ENCODE measurements at regions not wholly inside any gene's neighbourhood (a gene's known extent, or its start where the extent isn't known, plus 50 kb on each side); places are given as distances from the start of the nearest gene placed in this dataset.
A peak's percentile ranks its signal among the peaks of the same experiment; 100 is the strongest.

- no peaks in the 10 kb centered on the region for H3K27me3 ChIP-seq (ENCODE audit: low read length)
- no peaks in the 10 kb centered on the region for H4K20me1 ChIP-seq (ENCODE audit: insufficient read depth, low read depth, low read length)
- H3K4me1 ChIP-seq (ENCODE audit: low read length): no peaks in the 10 kb centered on the region
- no peaks in the 10 kb centered on the region for H3K36me3 ChIP-seq (ENCODE audit: insufficient read depth, low read length)
- H3K79me2 ChIP-seq (ENCODE audit: low read length): no peaks in the 10 kb centered on the region
- no peak overlapping the region for H2AFZ ChIP-seq (ENCODE audit: low read length)
- H3K4me2 ChIP-seq (ENCODE audit: low read depth, low read length, poor library complexity, severe bottlenecking): no peak overlapping the region
- no peak overlapping the region for H3K27ac ChIP-seq (ENCODE audit: low read length)
- H3K4me3 ChIP-seq (ENCODE audit: low read length): no peak overlapping the region
- no peak for DNase-seq
- no peak overlapping the region for H3K9ac ChIP-seq (ENCODE audit: low read length)
- H3K9me2 ChIP-seq (replicated peaks; ENCODE audit: insufficient read depth, low read length): no peaks in the 10 kb centered on the region
- H3K9me3 ChIP-seq (ENCODE audit: low read length): no peaks in the 10 kb centered on the region
These were observed 198.6 kb downstream of the VGLL3 start for GRCh38 chr3:86792316-86792715.

- no peak overlapping the region for H3K4me2 ChIP-seq (ENCODE audit: low read depth, low read length, poor library complexity, severe bottlenecking)
- H3K4me1 ChIP-seq (ENCODE audit: low read length): no peaks in the 10 kb centered on the region
- no peaks in the 10 kb centered on the region for H4K20me1 ChIP-seq (ENCODE audit: insufficient read depth, low read depth, low read length)
- no peaks in the 10 kb centered on the region for H3K27me3 ChIP-seq (ENCODE audit: low read length)
- no peak overlapping the region for H3K9ac ChIP-seq (ENCODE audit: low read length)
- DNase-seq: no peak
- H2AFZ ChIP-seq (ENCODE audit: low read length): no peak overlapping the region
- H3K36me3 ChIP-seq (ENCODE audit: insufficient read depth, low read length): no peaks in the 10 kb centered on the region
- H3K9me2 ChIP-seq (replicated peaks; ENCODE audit: insufficient read depth, low read length): no peaks in the 10 kb centered on the region
- H3K4me3 ChIP-seq (ENCODE audit: low read length): no peak overlapping the region
- H3K9me3 ChIP-seq (ENCODE audit: low read length): no peaks in the 10 kb centered on the region
- no peaks in the 10 kb centered on the region for H3K79me2 ChIP-seq (ENCODE audit: low read length)
- no peak overlapping the region for H3K27ac ChIP-seq (ENCODE audit: low read length)
These were observed 199.9 kb downstream of the VGLL3 start for GRCh38 chr3:86790884-86791549.

DNA sequence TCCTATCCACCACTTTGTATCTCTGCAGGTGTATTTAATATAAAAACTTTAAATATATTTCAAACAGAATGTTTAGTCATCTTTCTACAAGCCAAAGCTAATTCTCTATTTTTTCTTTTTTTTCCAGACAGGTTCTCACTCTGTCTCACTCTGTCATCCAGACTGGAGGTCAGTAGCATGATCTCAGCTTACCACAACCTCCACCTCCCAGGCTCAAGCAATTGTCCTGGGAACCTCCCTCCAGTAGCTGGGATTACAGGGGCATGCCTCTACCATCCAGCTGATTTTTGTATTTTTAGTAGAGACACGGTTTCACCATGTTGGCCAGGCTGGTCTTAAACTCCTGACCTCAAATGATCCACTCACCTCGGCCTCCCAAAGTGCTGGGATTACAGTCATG is 202.6 kb downstream of the VGLL3 start:
- H3K79me2 ChIP-seq (ENCODE audit: low read length): no peaks in the 10 kb centered on the region
- no peaks in the 10 kb centered on the region for H4K20me1 ChIP-seq (ENCODE audit: insufficient read depth, low read depth, low read length)
- no peak overlapping the region for H3K4me3 ChIP-seq (ENCODE audit: low read length)
- H3K36me3 ChIP-seq (ENCODE audit: insufficient read depth, low read length): no peaks in the 10 kb centered on the region
- no peaks in the 10 kb centered on the region for H3K4me1 ChIP-seq (ENCODE audit: low read length)
- no peak overlapping the region for H2AFZ ChIP-seq (ENCODE audit: low read length)
- no peak overlapping the region for H3K27ac ChIP-seq (ENCODE audit: low read length)
- H3K4me2 ChIP-seq (ENCODE audit: low read depth, low read length, poor library complexity, severe bottlenecking): no peak overlapping the region
- no peak overlapping the region for H3K9ac ChIP-seq (ENCODE audit: low read length)
- no peak for DNase-seq
- no peaks in the 10 kb centered on the region for H3K9me3 ChIP-seq (ENCODE audit: low read length)
- H3K9me2 ChIP-seq (replicated peaks; ENCODE audit: insufficient read depth, low read length): no peaks in the 10 kb centered on the region
- H3K27me3 ChIP-seq (ENCODE audit: low read length): no peaks in the 10 kb centered on the region

- no peaks in the 10 kb centered on the region for H3K27me3 ChIP-seq (ENCODE audit: low read length)
- no peaks in the 10 kb centered on the region for H3K9me2 ChIP-seq (replicated peaks; ENCODE audit: insufficient read depth, low read length)
- no peaks in the 10 kb centered on the region for H3K9me3 ChIP-seq (ENCODE audit: low read length)
- no peak overlapping the region for H3K4me2 ChIP-seq (ENCODE audit: low read depth, low read length, poor library complexity, severe bottlenecking)
- no peaks in the 10 kb centered on the region for H4K20me1 ChIP-seq (ENCODE audit: insufficient read depth, low read depth, low read length)
- no peaks in the 10 kb centered on the region for H3K4me1 ChIP-seq (ENCODE audit: low read length)
- no peak overlapping the region for H3K27ac ChIP-seq (ENCODE audit: low read length)
- no peaks in the 10 kb centered on the region for H3K36me3 ChIP-seq (ENCODE audit: insufficient read depth, low read length)
- no peak overlapping the region for H3K4me3 ChIP-seq (ENCODE audit: low read length)
- no peaks in the 10 kb centered on the region for H3K79me2 ChIP-seq (ENCODE audit: low read length)
- DNase-seq: no peak
- no peak overlapping the region for H3K9ac ChIP-seq (ENCODE audit: low read length)
- H2AFZ ChIP-seq (ENCODE audit: low read length): no peak overlapping the region
These were observed 203.9 kb downstream of the VGLL3 start for GRCh38 chr3:86787091-86787490.

- H3K27ac ChIP-seq (ENCODE audit: low read length): no peak overlapping the region
- H3K27me3 ChIP-seq (ENCODE audit: low read length): no peaks in the 10 kb centered on the region
- DNase-seq: no peak
These were observed 205.6 kb downstream of the VGLL3 start for GRCh38 chr3:86785386-86785785.

DNA sequence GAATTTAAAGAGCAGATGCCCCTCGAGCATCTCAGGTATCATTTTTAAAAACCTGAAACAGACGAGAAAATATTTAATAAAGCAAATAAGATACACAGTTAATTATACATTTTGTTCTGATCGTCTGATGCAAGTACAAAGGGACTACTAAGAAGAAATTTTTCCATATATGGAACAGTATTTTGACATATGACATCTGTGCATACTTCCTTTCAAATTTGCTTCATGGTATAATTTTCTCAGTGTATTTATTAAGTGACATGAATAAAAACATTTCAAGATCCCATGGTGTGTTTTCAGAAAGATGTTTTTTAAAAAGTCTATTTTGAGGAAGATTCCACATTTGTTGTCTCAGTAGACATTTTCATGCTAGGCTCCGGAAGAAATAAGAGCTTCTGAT is 208.1 kb downstream of the VGLL3 start:
- DNase-seq: no peak
- Histone ChIP-seq H3K9ac (ENCODE audit: low read length) (no peak overlapping the region), H3K9me3 (ENCODE audit: low read length) (no peaks in the 10 kb centered on the region), H2AFZ (ENCODE audit: low read length) (no peak overlapping the region), H3K4me2 (ENCODE audit: low read depth, low read length, poor library complexity, severe bottlenecking) (no peak overlapping the region), H3K79me2 (ENCODE audit: low read length) (no peaks in the 10 kb centered on the region), H3K9me2 (replicated peaks; ENCODE audit: insufficient read depth, low read length) (no peaks in the 10 kb centered on the region), H3K4me1 (ENCODE audit: low read length) (no peaks in the 10 kb centered on the region), H3K27me3 (ENCODE audit: low read length) (no peaks in the 10 kb centered on the region), H3K36me3 (ENCODE audit: insufficient read depth, low read length) (no peaks in the 10 kb centered on the region), H3K4me3 (ENCODE audit: low read length) (no peak overlapping the region), H3K27ac (ENCODE audit: low read length) (no peak overlapping the region), H4K20me1 (ENCODE audit: insufficient read depth, low read depth, low read length) (no peaks in the 10 kb centered on the region)

More at GRCh38 chr3:86785386-86785785, 205.6 kb downstream of the VGLL3 start:
- no peak overlapping the region for H3K4me3 ChIP-seq (ENCODE audit: low read length)
- H3K36me3 ChIP-seq (ENCODE audit: insufficient read depth, low read length): no peaks in the 10 kb centered on the region
- no peak overlapping the region for H3K9ac ChIP-seq (ENCODE audit: low read length)
- no peaks in the 10 kb centered on the region for H3K79me2 ChIP-seq (ENCODE audit: low read length)
- no peaks in the 10 kb centered on the region for H3K9me3 ChIP-seq (ENCODE audit: low read length)
- no peaks in the 10 kb centered on the region for H3K4me1 ChIP-seq (ENCODE audit: low read length)
- H4K20me1 ChIP-seq (ENCODE audit: insufficient read depth, low read depth, low read length): no peaks in the 10 kb centered on the region
- no peak overlapping the region for H2AFZ ChIP-seq (ENCODE audit: low read length)
- no peak overlapping the region for H3K4me2 ChIP-seq (ENCODE audit: low read depth, low read length, poor library complexity, severe bottlenecking)
- no peaks in the 10 kb centered on the region for H3K9me2 ChIP-seq (replicated peaks; ENCODE audit: insufficient read depth, low read length)

- no peaks in the 10 kb centered on the region for H3K27me3 ChIP-seq (ENCODE audit: low read length)
- no peaks in the 10 kb centered on the region for H3K79me2 ChIP-seq (ENCODE audit: low read length)
- no peaks in the 10 kb centered on the region for H3K9me2 ChIP-seq (replicated peaks; ENCODE audit: insufficient read depth, low read length)
- no peaks in the 10 kb centered on the region for H4K20me1 ChIP-seq (ENCODE audit: insufficient read depth, low read depth, low read length)
- H3K36me3 ChIP-seq (ENCODE audit: insufficient read depth, low read length): no peaks in the 10 kb centered on the region
- H3K9me3 ChIP-seq (ENCODE audit: low read length): no peaks in the 10 kb centered on the region
- no peak overlapping the region for H3K9ac ChIP-seq (ENCODE audit: low read length)
- no peak overlapping the region for H3K4me2 ChIP-seq (ENCODE audit: low read depth, low read length, poor library complexity, severe bottlenecking)
- no peak overlapping the region for H3K4me3 ChIP-seq (ENCODE audit: low read length)
- no peak for DNase-seq
- no peak overlapping the region for H2AFZ ChIP-seq (ENCODE audit: low read length)
- no peaks in the 10 kb centered on the region for H3K4me1 ChIP-seq (ENCODE audit: low read length)
- H3K27ac ChIP-seq (ENCODE audit: low read length): no peak overlapping the region
These were observed 208.7 kb downstream of the VGLL3 start for GRCh38 chr3:86782286-86782685.

- Histone ChIP-seq H3K4me1 (ENCODE audit: low read length) (no peaks in the 10 kb centered on the region), H3K4me2 (ENCODE audit: low read depth, low read length, poor library complexity, severe bottlenecking) (no peak overlapping the region), H3K27me3 (ENCODE audit: low read length) (no peaks in the 10 kb centered on the region), H2AFZ (ENCODE audit: low read length) (no peak overlapping the region), H3K9me3 (ENCODE audit: low read length) (no peaks in the 10 kb centered on the region), H3K4me3 (ENCODE audit: low read length) (no peak overlapping the region), H3K9me2 (replicated peaks; ENCODE audit: insufficient read depth, low read length) (no peaks in the 10 kb centered on the region), H3K36me3 (ENCODE audit: insufficient read depth, low read length) (no peaks in the 10 kb centered on the region), H3K79me2 (ENCODE audit: low read length) (no peaks in the 10 kb centered on the region), H3K9ac (ENCODE audit: low read length) (no peak overlapping the region), H4K20me1 (ENCODE audit: insufficient read depth, low read depth, low read length) (no peaks in the 10 kb centered on the region), H3K27ac (ENCODE audit: low read length) (no peak overlapping the region)
- peak; percentile 65 for DNase-seq
These were observed 216.8 kb downstream of the VGLL3 start for GRCh38 chr3:86774082-86774691.
